Mesothelial cell of epicardium (in vitro differentiated cells): ENCODE measurements at regions not wholly inside any gene's neighbourhood (a gene's known extent, or its start where the extent isn't known, plus 50 kb on each side); places are given as distances from the start of the nearest gene placed in this dataset.
"Not testable (repeated sequence)": the region's sequence is repeated elsewhere in the genome, so short reads cannot be mapped to it uniquely, and the experiment has no call there.

ENCODE experiments used
- DNase-seq, 2 experiments: peaks; one replicate each; pipeline ENCODE4 v3.0.0; 2021; ENCODE audit warnings: low spot score in 2 of 2; ENCODE audit not compliant: unreplicated experiment in 2 of 2
- H3K27ac Mint-ChIP-seq: 2 replicates; pipeline ENCODE4 v1.8.0; 2021; ENCODE audit warnings: mixed read lengths
- H3K27me3 Mint-ChIP-seq: 2 replicates; pipeline ENCODE4 v1.8.0; 2021; ENCODE audit warnings: low read depth, mixed read lengths
- H3K36me3 Mint-ChIP-seq: 2 replicates; pipeline ENCODE4 v1.8.0; 2021; ENCODE audit warnings: mixed read lengths
- H3K4me1 Mint-ChIP-seq: 2 replicates; pipeline ENCODE4 v1.8.0; 2021; ENCODE audit warnings: mixed read lengths
- H3K4me3 Mint-ChIP-seq: 2 replicates; pipeline ENCODE4 v1.8.0; 2021; ENCODE audit warnings: mild to moderate bottlenecking, moderate library complexity, mixed read lengths
- H3K9me3 Mint-ChIP-seq: 2 replicates; pipeline ENCODE4 v1.8.0; 2021; ENCODE audit warnings: mixed read lengths
- CTCF ChIP-seq: fragments of 200-600 bp; sonication (generic); IDR thresholded peaks from one replicate; pipeline ENCODE4 v1.5.0; 2021; ENCODE audit warnings: antibody characterized with exemption; ENCODE audit not compliant: unreplicated experiment

GRCh38 chrX:39492497-39493162 lies 605.1 kb downstream of the BCOR start:
- TF ChIP-seq CTCF = no peak
- no peak overlapping the region for H3K27ac Mint-ChIP-seq
- no peak overlapping the region for H3K4me3 Mint-ChIP-seq
- H3K9me3 Mint-ChIP-seq = peaks cover 12% of the 10 kb centered on the region
- no peak for DNase-seq
- no peaks in the 10 kb centered on the region for H3K36me3 Mint-ChIP-seq
- no peaks in the 10 kb centered on the region for H3K27me3 Mint-ChIP-seq
- H3K4me1 Mint-ChIP-seq = peaks cover 13% of the 10 kb centered on the region

- no peak overlapping the region for H3K4me3 Mint-ChIP-seq
- H3K9me3 Mint-ChIP-seq = peaks cover 14% of the 10 kb centered on the region
- DNase-seq = no peak
- TF ChIP-seq CTCF = no peak
- no peaks in the 10 kb centered on the region for H3K27me3 Mint-ChIP-seq
- H3K36me3 Mint-ChIP-seq = no peaks in the 10 kb centered on the region
- no peak overlapping the region for H3K27ac Mint-ChIP-seq
- H3K4me1 Mint-ChIP-seq = peaks cover 13% of the 10 kb centered on the region
Observed at GRCh38 chrX:39493168-39493567, 604.6 kb downstream of the BCOR start.

- H3K27ac Mint-ChIP-seq, DNase-seq, H3K27me3 Mint-ChIP-seq, H3K4me3 Mint-ChIP-seq, H3K36me3 Mint-ChIP-seq: not testable (repeated sequence)
- Mint-ChIP-seq H3K9me3 (peaks cover 14% of the 10 kb centered on the region), H3K4me1 (peaks cover 13% of the 10 kb centered on the region)
Observed at GRCh38 chrX:39497117-39497516, 600.6 kb downstream of the BCOR start.

- H3K4me3 Mint-ChIP-seq = no peak overlapping the region
- TF ChIP-seq CTCF = no peak
- H3K9me3 Mint-ChIP-seq = peaks cover 17% of the 10 kb centered on the region
- DNase-seq = no peak
- H3K27ac Mint-ChIP-seq = no peak overlapping the region
- H3K27me3 Mint-ChIP-seq = no peaks in the 10 kb centered on the region
- no peaks in the 10 kb centered on the region for H3K36me3 Mint-ChIP-seq
- peaks cover 9% of the 10 kb centered on the region for H3K4me1 Mint-ChIP-seq
Observed at GRCh38 chrX:39497702-39498265, 600.0 kb downstream of the BCOR start.

GRCh38 chrX:39499996-39500395 lies 597.8 kb downstream of the BCOR start:
- TF ChIP-seq CTCF = no peak
- Mint-ChIP-seq H3K27ac (no peak overlapping the region), H3K4me3 (no peak overlapping the region), H3K36me3 (no peaks in the 10 kb centered on the region), H3K27me3 (no peaks in the 10 kb centered on the region), H3K4me1 (peaks cover 9% of the 10 kb centered on the region), H3K9me3 (peaks cover 19% of the 10 kb centered on the region)
- DNase-seq = no peak

GRCh38 chrX:39501822-39502221 lies 595.9 kb downstream of the BCOR start:
- Mint-ChIP-seq H3K4me1 (peaks cover 9% of the 10 kb centered on the region), H3K36me3 (no peaks in the 10 kb centered on the region), H3K4me3 (no peak overlapping the region), H3K27me3 (no peaks in the 10 kb centered on the region), H3K27ac (no peak overlapping the region), H3K9me3 (peaks cover 22% of the 10 kb centered on the region)
- DNase-seq = no peak
- no peak for TF ChIP-seq CTCF
